GM12891 (cell line): ENCODE measurements at regions not wholly inside any gene's neighbourhood (a gene's known extent, or its start where the extent isn't known, plus 50 kb on each side); places are given as distances from the start of the nearest gene placed in this dataset.
"Not testable (repeated sequence)": the region's sequence is repeated elsewhere in the genome, so short reads cannot be mapped to it uniquely, and the experiment has no call there.

ENCODE experiments used
- POLR2A ChIP-seq: IDR thresholded peaks from 2 replicates; pipeline ENCODE4 v1.6.1; 2011; ENCODE audit warnings: low read depth, low read length, control low read depth
- POLR2AphosphoS5 ChIP-seq: IDR thresholded peaks from 2 replicates; pipeline ENCODE4 v1.6.1; 2011; ENCODE audit warnings: low read depth, low read length, control low read depth

GRCh38 chr1:112832259-112832658, 117.1 kb upstream of the PPM1J start:
- TF ChIP-seq POLR2AphosphoS5, POLR2A: not testable (repeated sequence)
